Fibroblast of skin of abdomen (primary cell): ENCODE measurements at regions not wholly inside any gene's neighbourhood (a gene's known extent, or its start where the extent isn't known, plus 50 kb on each side); places are given as distances from the start of the nearest gene placed in this dataset.
A peak's percentile ranks its signal among the peaks of the same experiment; 100 is the strongest.
"Not testable (repeated sequence)": the region's sequence is repeated elsewhere in the genome, so short reads cannot be mapped to it uniquely, and the experiment has no call there.

Experiments
- DNase-seq: peaks from one replicate; pipeline ENCODE4 v3.0.0-alpha.2; 2013

GRCh38 chr15:77838595-77838994 lies 205.9 kb upstream of the LINGO1 start:
- DNase-seq = no peak

GRCh38 chr15:77838061-77838460 lies 205.3 kb upstream of the LINGO1 start:
- DNase-seq = no peak

GRCh38 chr15:77837649-77838025 lies 204.9 kb upstream of the LINGO1 start:
- DNase-seq = no peak

GRCh38 chr15:77836906-77837648 lies 204.4 kb upstream of the LINGO1 start:
- no peak for DNase-seq

- DNase-seq = no peak
Measured at GRCh38 chr15:77836121-77836692, 203.5 kb upstream of the LINGO1 start.

- no peak for DNase-seq
Measured at GRCh38 chr15:77834276-77834990, 201.7 kb upstream of the LINGO1 start.

- DNase-seq = no peak
Measured at GRCh38 chr15:77832874-77833273, 200.2 kb upstream of the LINGO1 start.

- DNase-seq = no peak
Measured at GRCh38 chr15:77831986-77832385, 199.3 kb upstream of the LINGO1 start.

GRCh38 chr15:77830051-77830468 lies 197.3 kb upstream of the LINGO1 start:
- peak; percentile 44 for DNase-seq

- DNase-seq = not testable (repeated sequence)
Measured at GRCh38 chr15:77829331-77829730, 196.6 kb upstream of the LINGO1 start.

GRCh38 chr15:77827860-77828259 lies 195.1 kb upstream of the LINGO1 start:
- DNase-seq = no peak

GRCh38 chr15:77826006-77826695 lies 193.4 kb upstream of the LINGO1 start:
- DNase-seq = no peak

- DNase-seq = no peak
Measured at GRCh38 chr15:77825546-77825945, 192.8 kb upstream of the LINGO1 start.

- DNase-seq = no peak
Measured at GRCh38 chr15:77825252-77825542, 192.5 kb upstream of the LINGO1 start.

GRCh38 chr15:77824361-77825251 lies 191.9 kb upstream of the LINGO1 start:
- no peak for DNase-seq

GRCh38 chr15:77823736-77824135 lies 191.0 kb upstream of the LINGO1 start:
- no peak for DNase-seq

GRCh38 chr15:77822631-77823230 lies 190.0 kb upstream of the LINGO1 start:
- DNase-seq = no peak

- DNase-seq = no peak
Measured at GRCh38 chr15:77821959-77822256, 189.2 kb upstream of the LINGO1 start.

GRCh38 chr15:77821188-77821958 lies 188.7 kb upstream of the LINGO1 start:
- DNase-seq = peak; percentile 48

GRCh38 chr15:77819851-77820728 lies 187.4 kb upstream of the LINGO1 start:
- no peak for DNase-seq
